Body of pancreas (tissue), 4 donors: ENCODE measurements at regions not wholly inside any gene's neighbourhood (a gene's known extent, or its start where the extent isn't known, plus 50 kb on each side); places are given as distances from the start of the nearest gene placed in this dataset.

Experiments used
- ATAC-seq: fragments of 150-250 bp; one replicate; pipeline ENCODE4 v1.9.1; 2016
- DNase-seq, 4 donors: peaks; one replicate each; pipeline ENCODE4 v3.0.0-alpha.2; 2019
- H3K27ac ChIP-seq, 4 donors: fragments of 200-600 bp; sonication (generic); 1 replicate in 3 of 4; 2 replicates in 1 of 4; pipeline versions ENCODE4 v1.5.1 to v1.6.1; 2016 to 2019; ENCODE audit warnings: mild to moderate bottlenecking in 1 of 4, mixed read lengths in 1 of 4, moderate library complexity in 1 of 4
- H3K27me3 ChIP-seq, 2 donors: fragments of 200-600 bp; sonication (generic); one replicate each; pipeline ENCODE4 v1.6.0; 2016; ENCODE audit warnings: mild to moderate bottlenecking in 1 of 2
- H3K36me3 ChIP-seq, 2 donors: fragments of 200-600 bp; sonication (generic); replicated peaks in 1 of 2; 2 replicates each; pipeline ENCODE4 v1.5.1; 2016; ENCODE audit warnings: low read depth in 2 of 2; ENCODE audit not compliant: insufficient read depth in 1 of 2
- H3K4me1 ChIP-seq: fragments of 200-600 bp; sonication (generic); one replicate; pipeline ENCODE4 v1.6.0; 2016
- H3K4me3 ChIP-seq, 2 donors: fragments of 200-600 bp; sonication (generic); 1 replicate in 1 of 2; 2 replicates in 1 of 2; pipeline ENCODE4 v1.5.1; 2016 to 2019
- H3K9me3 ChIP-seq, 3 donors: fragments of 200-600 bp; sonication (generic); 1 replicate in 2 of 3; 2 replicates in 1 of 3; pipeline ENCODE4 v1.5.1; 2016
- POLR2A ChIP-seq, 3 donors: fragments of 450-650 bp; IDR thresholded peaks; one replicate each; pipeline ENCODE4 v1.6.1; 2016; ENCODE audit warnings: antibody characterized with exemption in 3 of 3, mild to moderate bottlenecking in 2 of 3
- WGBS, 2 donors: methylation state at CpG; one replicate each; pipeline ENCODE4 v1.1.5; 2017; 5-methylcytosine and 5-hydroxymethylcytosine counted together
- intact Hi-C: fragments of 100-400 bp; cut with DNase I; formaldehyde crosslinking; loops from one replicate; pipeline ENCODE4 v1.15.1; 2023
- TF ChIP-seq, protein P1 (sequence below), 7 experiments: fragments of 450-650 bp in 4 of 7; fragments of 200-600 bp in 3 of 7; sonication (generic) in 3 of 7; IDR thresholded peaks; one replicate each; pipeline ENCODE4 v1.5.1; 2016 to 2019; ENCODE audit warnings: antibody characterized with exemption in 7 of 7

DNA sequence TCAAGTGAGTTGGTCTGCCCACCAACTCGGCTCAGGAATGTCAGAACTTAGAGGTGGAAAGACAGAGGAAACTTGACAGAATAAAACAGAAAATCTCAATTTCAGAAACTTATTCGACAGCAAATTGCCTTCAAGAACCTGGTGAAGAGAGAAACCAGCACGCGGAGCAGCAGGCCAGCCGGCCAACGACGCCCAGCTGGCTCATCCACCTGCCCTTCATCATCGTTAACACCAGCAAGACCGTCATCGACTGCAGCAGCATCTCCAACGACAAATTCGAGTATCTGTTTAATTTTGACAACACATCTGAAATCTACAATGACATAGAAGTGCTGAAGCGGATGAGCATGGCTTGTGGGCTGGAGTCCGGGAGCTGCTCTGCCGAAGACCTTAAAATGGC is 350.8 kb upstream of the CAMK1G start:
- 85 to 88% methylated on average over 15 of the region's 15 CpGs for WGBS, 2 donors
- intact Hi-C loops, result no loop called here
- no peak for DNase-seq

DNA sequence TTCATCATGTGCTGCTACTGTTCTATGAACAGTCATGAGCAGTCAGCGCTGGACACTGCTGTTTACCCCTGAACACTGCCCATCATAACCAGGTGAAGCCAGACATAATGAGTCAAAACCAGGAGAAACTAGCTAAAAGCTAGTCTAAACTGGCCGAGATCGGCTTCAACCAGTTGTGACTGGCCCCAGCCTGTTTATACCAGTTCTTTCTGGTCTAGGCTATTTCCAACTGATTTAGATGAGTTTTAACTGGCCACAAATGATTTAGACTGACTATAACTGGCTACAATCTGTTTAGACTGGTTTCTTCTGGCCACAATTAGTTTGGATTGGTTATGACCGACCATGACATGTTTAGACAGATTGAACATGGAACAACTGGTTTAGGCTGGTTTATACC is 348.3 kb upstream of the CAMK1G start:
- intact Hi-C loops, result no loop called here
- 93 to 98% methylated on average over 4 of the region's 4 CpGs for WGBS, 2 donors
- H3K4me3 ChIP-seq, result no peak overlapping the region
- H3K27me3 ChIP-seq, result peaks cover 0 to 6% of the 10 kb centered on the region in 2 donors
- no peak overlapping the region for H3K27ac ChIP-seq
- H3K36me3 ChIP-seq, result no peaks in the 10 kb centered on the region
- TF ChIP-seq POLR2A (IDR thresholded peaks at IDR 0.05), result no peak
- TF ChIP-seq, protein P1, sequence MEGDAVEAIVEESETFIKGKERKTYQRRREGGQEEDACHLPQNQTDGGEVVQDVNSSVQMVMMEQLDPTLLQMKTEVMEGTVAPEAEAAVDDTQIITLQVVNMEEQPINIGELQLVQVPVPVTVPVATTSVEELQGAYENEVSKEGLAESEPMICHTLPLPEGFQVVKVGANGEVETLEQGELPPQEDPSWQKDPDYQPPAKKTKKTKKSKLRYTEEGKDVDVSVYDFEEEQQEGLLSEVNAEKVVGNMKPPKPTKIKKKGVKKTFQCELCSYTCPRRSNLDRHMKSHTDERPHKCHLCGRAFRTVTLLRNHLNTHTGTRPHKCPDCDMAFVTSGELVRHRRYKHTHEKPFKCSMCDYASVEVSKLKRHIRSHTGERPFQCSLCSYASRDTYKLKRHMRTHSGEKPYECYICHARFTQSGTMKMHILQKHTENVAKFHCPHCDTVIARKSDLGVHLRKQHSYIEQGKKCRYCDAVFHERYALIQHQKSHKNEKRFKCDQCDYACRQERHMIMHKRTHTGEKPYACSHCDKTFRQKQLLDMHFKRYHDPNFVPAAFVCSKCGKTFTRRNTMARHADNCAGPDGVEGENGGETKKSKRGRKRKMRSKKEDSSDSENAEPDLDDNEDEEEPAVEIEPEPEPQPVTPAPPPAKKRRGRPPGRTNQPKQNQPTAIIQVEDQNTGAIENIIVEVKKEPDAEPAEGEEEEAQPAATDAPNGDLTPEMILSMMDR (IDR thresholded peaks at IDR 0.05), result no peak
- ATAC-seq (no peak), DNase-seq (no peak)
- no peaks in the 10 kb centered on the region for H3K4me1 ChIP-seq
- H3K9me3 ChIP-seq, result peaks cover 0 to 13% (median 0%) of the 10 kb centered on the region in 3 donors

More for the DNA sequence above, 350.8 kb upstream of the CAMK1G start:
- Histone ChIP-seq H3K4me1 (no peaks in the 10 kb centered on the region), H3K27ac (no peak overlapping the region), H3K27me3 (peaks cover 0 to 6% of the 10 kb centered on the region in 2 donors), H3K36me3 (no peaks in the 10 kb centered on the region), H3K4me3 (no peak overlapping the region), H3K9me3 (peaks cover 0 to 15% (median 0%) of the 10 kb centered on the region in 3 donors)
- TF ChIP-seq, protein P1 (IDR thresholded peaks at IDR 0.05), result no peak
- no peak for TF ChIP-seq POLR2A (IDR thresholded peaks at IDR 0.05)
- no peak for ATAC-seq

DNA sequence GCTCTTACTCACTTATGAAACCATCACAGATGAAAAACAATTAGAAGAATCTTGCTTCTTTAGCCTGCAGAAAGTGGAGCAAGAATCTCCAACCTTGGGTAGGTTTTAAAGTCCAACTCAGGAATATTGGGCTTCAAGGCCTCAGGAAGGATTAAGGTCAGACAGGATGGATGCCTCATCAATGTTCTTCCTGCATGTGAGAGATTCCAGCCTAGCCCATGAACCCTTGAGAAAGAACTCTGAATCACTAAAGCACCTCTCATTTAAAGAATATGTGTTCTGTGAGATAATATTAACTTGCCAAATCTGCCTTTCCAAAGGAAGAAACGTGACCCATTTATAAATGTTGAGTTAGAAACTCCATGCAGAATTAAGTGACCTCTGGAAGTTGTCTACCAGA is 345.2 kb upstream of the CAMK1G start:
- DNase-seq (no peak), ATAC-seq (no peak)
- Histone ChIP-seq H3K27me3 (no peaks in the 10 kb centered on the region), H3K4me1 (no peaks in the 10 kb centered on the region), H3K27ac (no peak overlapping the region), H3K4me3 (no peak overlapping the region), H3K9me3 (no peaks in the 10 kb centered on the region), H3K36me3 (no peaks in the 10 kb centered on the region)
- TF ChIP-seq POLR2A (IDR thresholded peaks at IDR 0.05), result no peak
- TF ChIP-seq, protein P1 (IDR thresholded peaks at IDR 0.05), result no peak
- 48 to 55% methylated on average over 1 of the region's 1 CpG for WGBS, 2 donors
- intact Hi-C loops, result no loop called here

DNA sequence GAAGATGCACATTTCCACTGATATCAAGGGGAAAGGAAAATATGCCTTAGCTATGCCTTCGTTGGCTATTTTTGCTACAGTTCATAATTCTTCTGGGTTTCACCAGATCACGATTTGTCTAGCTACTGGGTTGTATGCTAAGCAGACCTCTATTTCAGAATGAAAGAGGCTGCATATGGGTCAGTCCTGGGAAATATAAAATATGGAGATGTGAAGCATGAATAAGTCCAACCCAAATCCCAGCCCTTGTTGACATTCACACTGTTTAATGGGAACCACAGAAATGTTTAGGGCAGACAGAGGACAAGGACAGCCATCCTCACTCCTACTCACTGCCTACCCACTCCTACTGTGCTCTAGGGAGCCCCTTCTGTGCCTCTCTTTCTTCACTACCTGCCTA is 343.2 kb upstream of the CAMK1G start:
- ATAC-seq (no peak), DNase-seq (no peak)
- intact Hi-C loops, result no loop called here
- H3K36me3 ChIP-seq, result no peaks in the 10 kb centered on the region
- H3K27me3 ChIP-seq, result no peaks in the 10 kb centered on the region
- H3K9me3 ChIP-seq, result no peaks in the 10 kb centered on the region
- H3K4me1 ChIP-seq, result no peaks in the 10 kb centered on the region
- H3K27ac ChIP-seq, result no peak overlapping the region
- no peak overlapping the region for H3K4me3 ChIP-seq
- TF ChIP-seq, protein P1 (IDR thresholded peaks at IDR 0.05), result no peak
- no peak for TF ChIP-seq POLR2A (IDR thresholded peaks at IDR 0.05)
- WGBS, 2 donors, result 51 to 61% methylated on average over 2 of the region's 2 CpGs

DNA sequence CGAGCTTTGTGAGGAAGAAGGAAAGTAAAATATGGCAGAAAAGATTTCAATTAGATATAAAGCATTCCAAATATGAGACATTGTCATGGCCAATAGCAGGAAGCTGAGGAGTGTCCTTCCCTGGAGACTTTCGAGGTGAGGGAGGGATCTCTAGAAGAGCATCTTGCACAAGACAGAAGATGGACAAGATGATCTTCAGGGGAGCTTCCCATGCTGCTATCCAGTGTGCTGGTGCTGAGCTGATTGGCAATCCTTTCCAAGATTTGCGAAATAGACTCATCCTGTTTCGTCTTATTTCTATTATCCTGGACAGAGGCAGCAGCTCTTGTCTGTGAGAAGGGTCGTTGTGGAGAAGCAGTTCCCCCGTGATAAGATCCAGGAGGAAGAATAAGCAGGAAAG is 342.0 kb upstream of the CAMK1G start:
- intact Hi-C loops, result no loop called here
- H3K36me3 ChIP-seq, result no peaks in the 10 kb centered on the region

More for the DNA sequence above, 342.0 kb upstream of the CAMK1G start:
- H3K4me3 ChIP-seq, result no peak overlapping the region
- DNase-seq, result no peak
- H3K9me3 ChIP-seq, result no peaks in the 10 kb centered on the region
- WGBS, 2 donors, result 46% methylated on average over 6 of the region's 6 CpGs
- H3K27me3 ChIP-seq, result no peaks in the 10 kb centered on the region
- TF ChIP-seq POLR2A (IDR thresholded peaks at IDR 0.05), result no peak
- TF ChIP-seq, protein P1 (IDR thresholded peaks at IDR 0.05), result no peak
- no peaks in the 10 kb centered on the region for H3K4me1 ChIP-seq
- H3K27ac ChIP-seq, result no peak overlapping the region
- ATAC-seq, result no peak
